HepG2 (cell line): ENCODE measurements at regions not wholly inside any gene's neighbourhood (a gene's known extent, or its start where the extent isn't known, plus 50 kb on each side); places are given as distances from the start of the nearest gene placed in this dataset.

Source experiments
- GFI1 ChIP-seq: sonication (generic); formaldehyde crosslinking; IDR thresholded peaks from 2 replicates; pipeline ENCODE4 v1.5.0; 2020; ENCODE audit warnings: missing genetic modification reagents, mild to moderate bottlenecking, borderline replicate concordance
- HDAC2 ChIP-seq: sonication (generic); formaldehyde crosslinking; IDR thresholded peaks from 2 replicates; pipeline ENCODE4 v1.4.0; 2020; ENCODE audit warnings: missing genetic modification reagents
- HOMEZ ChIP-seq: IDR thresholded peaks from 2 replicates; pipeline ENCODE4 v1.6.1; 2016; ENCODE audit warnings: low read depth
- MEF2D ChIP-seq: sonication (generic); formaldehyde crosslinking; IDR thresholded peaks from 2 replicates; pipeline ENCODE4 v1.5.1; 2020; ENCODE audit warnings: mild to moderate bottlenecking, missing genetic modification reagents
- MYPOP ChIP-seq: sonication (generic); formaldehyde crosslinking; IDR thresholded peaks from 2 replicates; pipeline ENCODE4 v1.8.1; 2023; ENCODE audit warnings: mild to moderate bottlenecking, moderate library complexity, missing genetic modification reagents
- NR3C1 ChIP-seq: sonication (generic); formaldehyde crosslinking; IDR thresholded peaks from 2 replicates; pipeline ENCODE4 v1.4.0; 2020; ENCODE audit warnings: missing genetic modification reagents
- TFDP2 ChIP-seq: sonication (generic); formaldehyde crosslinking; IDR thresholded peaks from 2 replicates; pipeline ENCODE4 v1.4.0; 2020; ENCODE audit warnings: missing genetic modification reagents
- THAP7 ChIP-seq: sonication (generic); formaldehyde crosslinking; IDR thresholded peaks from 2 replicates; pipeline ENCODE4 v1.8.1; 2023; ENCODE audit warnings: mild to moderate bottlenecking, missing genetic modification reagents
- ZNF251 ChIP-seq: sonication (generic); formaldehyde crosslinking; IDR thresholded peaks from 2 replicates; pipeline ENCODE4 v1.9.0; 2021; ENCODE audit warnings: mild to moderate bottlenecking, missing genetic modification reagents
- ZNF264 ChIP-seq: sonication (generic); formaldehyde crosslinking; IDR thresholded peaks from 2 replicates; pipeline ENCODE4 v1.4.0; 2020; ENCODE audit warnings: missing genetic modification reagents
- ZNF503 ChIP-seq: sonication (generic); formaldehyde crosslinking; IDR thresholded peaks from 2 replicates; pipeline ENCODE4 v1.4.0; 2020; ENCODE audit warnings: missing genetic modification reagents
- ZNF687 ChIP-seq: sonication (generic); formaldehyde crosslinking; IDR thresholded peaks from 2 replicates; pipeline ENCODE4 v1.5.1; 2020; ENCODE audit warnings: mild to moderate bottlenecking, missing genetic modification reagents, moderate library complexity
- ZNF773 ChIP-seq: sonication (generic); formaldehyde crosslinking; IDR thresholded peaks from 2 replicates; pipeline ENCODE4 v1.4.0; 2020; ENCODE audit warnings: missing genetic modification reagents, borderline replicate concordance
- ZSCAN12 ChIP-seq: sonication (generic); formaldehyde crosslinking; IDR thresholded peaks from 2 replicates; pipeline ENCODE4 v1.9.0; 2021; ENCODE audit warnings: mild to moderate bottlenecking, missing genetic modification reagents
- TF ChIP-seq, protein P1 (sequence below): sonication (generic); formaldehyde crosslinking; IDR thresholded peaks from 2 replicates; pipeline ENCODE4 v1.5.0; 2020; ENCODE audit warnings: missing genetic modification reagents
- TF ChIP-seq, protein P2 (sequence below): sonication (generic); formaldehyde crosslinking; IDR thresholded peaks from 2 replicates; pipeline ENCODE4 v1.4.0; 2020; ENCODE audit warnings: missing genetic modification reagents

- TF ChIP-seq MYPOP (CRISPR knock-in tag) (peak; percentile 44; the same call in 1 of the 2 replicates), THAP7 (peak; percentile 75; the same call in 1 of the 2 replicates), HDAC2 (CRISPR knock-in tag) (peak; percentile 84), ZNF251 (CRISPR knock-in tag) (no peak), NR3C1 (no peak), MEF2D (CRISPR knock-in tag) (peak; percentile 83), ZSCAN12 (CRISPR knock-in tag) (peak; percentile 62), TFDP2 (CRISPR knock-in tag) (peak; percentile 71), ZNF503 (peak; percentile 92), ZNF687 (CRISPR knock-in tag) (peak; percentile 99), HOMEZ (CRISPR knock-in tag) (peak; percentile 58; the same call in 1 of the 2 replicates), ZNF264 (peak; percentile 79), ZNF773 (CRISPR knock-in tag) (peak; percentile 56; the same call in 1 of the 2 replicates), GFI1 (CRISPR knock-in tag) (peak; percentile 85)
- TF ChIP-seq, protein P1, sequence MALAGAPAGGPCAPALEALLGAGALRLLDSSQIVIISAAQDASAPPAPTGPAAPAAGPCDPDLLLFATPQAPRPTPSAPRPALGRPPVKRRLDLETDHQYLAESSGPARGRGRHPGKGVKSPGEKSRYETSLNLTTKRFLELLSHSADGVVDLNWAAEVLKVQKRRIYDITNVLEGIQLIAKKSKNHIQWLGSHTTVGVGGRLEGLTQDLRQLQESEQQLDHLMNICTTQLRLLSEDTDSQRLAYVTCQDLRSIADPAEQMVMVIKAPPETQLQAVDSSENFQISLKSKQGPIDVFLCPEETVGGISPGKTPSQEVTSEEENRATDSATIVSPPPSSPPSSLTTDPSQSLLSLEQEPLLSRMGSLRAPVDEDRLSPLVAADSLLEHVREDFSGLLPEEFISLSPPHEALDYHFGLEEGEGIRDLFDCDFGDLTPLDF (CRISPR knock-in tag), result 0 out of 2 replicates have a peak, but pooled peaks have one; percentile 65
- TF ChIP-seq, protein P2, sequence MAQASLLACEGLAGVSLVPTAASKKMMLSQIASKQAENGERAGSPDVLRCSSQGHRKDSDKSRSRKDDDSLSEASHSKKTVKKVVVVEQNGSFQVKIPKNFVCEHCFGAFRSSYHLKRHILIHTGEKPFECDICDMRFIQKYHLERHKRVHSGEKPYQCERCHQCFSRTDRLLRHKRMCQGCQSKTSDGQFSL (CRISPR knock-in tag), result peak; percentile 58
These were observed 80.0 kb upstream of the NKD1 start (continued) for GRCh38 chr16:50467943-50468748.
